ENCODE measurements at regions not wholly inside any gene's neighbourhood (a gene's known extent, or its start where the extent isn't known, plus 50 kb on each side); places are given as distances from the start of the nearest gene placed in this dataset.

GRCh38 chr19:28556371-28556770 lies 656.6 kb downstream of the UQCRFS1 start:
- no peaks in the 10 kb centered on the region for H3K27me3 ChIP-seq (replicated peaks in 1 of 7)
- H3K36me3 ChIP-seq: no peaks in the 10 kb centered on the region
- H3K27ac ChIP-seq: no peak overlapping the region
- TF ChIP-seq CTCF (IDR thresholded peaks at IDR 0.05 in 8 of 11, conservative IDR thresholded peaks at IDR 0.05 in 3 of 11) (no peak), POLR2AphosphoS5 (IDR thresholded peaks at IDR 0.05) (no peak), POLR2A (IDR thresholded peaks at IDR 0.05) (no peak)
- intact Hi-C loops (cut with DNase I; ENCODE audit: low total_unique reads): no loop called here
- no peak overlapping the region for H3K4me3 ChIP-seq
- no peak for DNase-seq
- no peaks in the 10 kb centered on the region for H3K4me1 ChIP-seq
- peaks cover 0 to 5% (median 0%) of the 10 kb centered on the region in 8 donors for H3K9me3 ChIP-seq

- Histone ChIP-seq H3K36me3 (no peaks in the 10 kb centered on the region), H3K4me1 (no peaks in the 10 kb centered on the region), H3K27me3 (replicated peaks in 1 of 7) (no peaks in the 10 kb centered on the region), H3K4me3 (no peak overlapping the region), H3K9me3 (peaks cover 0 to 7% (median 0%) of the 10 kb centered on the region in 8 donors), H3K27ac (no peak overlapping the region)
- WGBS, 5 donors: 63 to 74% (median 69%) methylated on average over 5 of the region's 5 CpGs
- DNase-seq: no peak
- TF ChIP-seq POLR2AphosphoS5 (IDR thresholded peaks at IDR 0.05) (no peak), CTCF (IDR thresholded peaks at IDR 0.05 in 8 of 11, conservative IDR thresholded peaks at IDR 0.05 in 3 of 11) (no peak), POLR2A (IDR thresholded peaks at IDR 0.05) (no peak)
- intact Hi-C loops (cut with DNase I; ENCODE audit: low total_unique reads): no loop called here
These were observed 657.6 kb downstream of the UQCRFS1 start for GRCh38 chr19:28555317-28555716.

- no peak for DNase-seq
- peaks cover 0 to 7% (median 0%) of the 10 kb centered on the region in 8 donors for H3K9me3 ChIP-seq
- H3K36me3 ChIP-seq: no peaks in the 10 kb centered on the region
- no peaks in the 10 kb centered on the region for H3K4me1 ChIP-seq
- no peak overlapping the region for H3K4me3 ChIP-seq
- WGBS, 5 donors: 72 to 88% (median 79%) methylated on average over 4 of the region's 4 CpGs
- intact Hi-C loops (cut with DNase I; ENCODE audit: low total_unique reads): no loop called here
- no peak overlapping the region for H3K27ac ChIP-seq
- H3K27me3 ChIP-seq (replicated peaks in 1 of 7): no peaks in the 10 kb centered on the region
- TF ChIP-seq POLR2A (IDR thresholded peaks at IDR 0.05) (no peak), POLR2AphosphoS5 (IDR thresholded peaks at IDR 0.05) (no peak), CTCF (IDR thresholded peaks at IDR 0.05 in 8 of 11, conservative IDR thresholded peaks at IDR 0.05 in 3 of 11) (no peak)
These were observed 658.4 kb downstream of the UQCRFS1 start for GRCh38 chr19:28554321-28555091.

- 87 to 95% (median 91%) methylated on average over 2 of the region's 2 CpGs for WGBS, 5 donors
These were observed 659.2 kb downstream of the UQCRFS1 start for GRCh38 chr19:28553764-28554163.

More at GRCh38 chr19:28553764-28554163, 659.2 kb downstream of the UQCRFS1 start:
- no peaks in the 10 kb centered on the region for H3K4me1 ChIP-seq
- DNase-seq: no peak
- no peaks in the 10 kb centered on the region for H3K27me3 ChIP-seq (replicated peaks in 1 of 7)
- intact Hi-C loops (cut with DNase I; ENCODE audit: low total_unique reads): no loop called here
- no peak overlapping the region for H3K4me3 ChIP-seq
- TF ChIP-seq POLR2A (IDR thresholded peaks at IDR 0.05) (no peak), CTCF (IDR thresholded peaks at IDR 0.05 in 8 of 11, conservative IDR thresholded peaks at IDR 0.05 in 3 of 11) (no peak), POLR2AphosphoS5 (IDR thresholded peaks at IDR 0.05) (no peak)
- peaks cover 0 to 7% (median 0%) of the 10 kb centered on the region in 8 donors for H3K9me3 ChIP-seq
- H3K27ac ChIP-seq: no peak overlapping the region
- no peaks in the 10 kb centered on the region for H3K36me3 ChIP-seq

Data from spleen (tissue), 11 donors.